Osteocyte (in vitro differentiated cells): ENCODE measurements at regions not wholly inside any gene's neighbourhood (a gene's known extent, or its start where the extent isn't known, plus 50 kb on each side); places are given as distances from the start of the nearest gene placed in this dataset.
"Not testable (repeated sequence)": the region's sequence is repeated elsewhere in the genome, so short reads cannot be mapped to it uniquely, and the experiment has no call there.

ENCODE experiments used
- DNase-seq: peaks from one replicate; pipeline ENCODE4 v3.0.0; 2021; ENCODE audit warnings: mixed read lengths; ENCODE audit not compliant: unreplicated experiment; ENCODE audit errors: extremely low spot score
- H3K27ac Mint-ChIP-seq: one replicate; pipeline ENCODE4 v1.8.0; 2021; ENCODE audit warnings: mild to moderate bottlenecking, mixed read lengths; ENCODE audit not compliant: unreplicated experiment
- H3K27me3 Mint-ChIP-seq: one replicate; pipeline ENCODE4 v1.8.0; 2021; ENCODE audit warnings: mixed read lengths; ENCODE audit not compliant: unreplicated experiment
- H3K36me3 Mint-ChIP-seq: one replicate; pipeline ENCODE4 v1.8.0; 2021; ENCODE audit warnings: mixed read lengths; ENCODE audit not compliant: unreplicated experiment
- H3K4me1 Mint-ChIP-seq: one replicate; pipeline ENCODE4 v1.8.0; 2021; ENCODE audit warnings: mixed read lengths; ENCODE audit not compliant: unreplicated experiment
- H3K4me3 Mint-ChIP-seq: one replicate; pipeline ENCODE4 v1.8.0; 2021; ENCODE audit warnings: mild to moderate bottlenecking, moderate library complexity, mixed read lengths; ENCODE audit not compliant: unreplicated experiment
- H3K9me3 Mint-ChIP-seq: one replicate; pipeline ENCODE4 v1.8.0; 2021; ENCODE audit warnings: mixed read lengths; ENCODE audit not compliant: unreplicated experiment
- TF ChIP-seq, protein P1 (sequence below): fragments of 200-600 bp; sonication (generic); IDR thresholded peaks from 2 replicates; pipeline ENCODE4 v1.5.0; 2021; ENCODE audit warnings: antibody characterized with exemption, mild to moderate bottlenecking, moderate library complexity

GRCh38 chr13:99730403-99730802 lies 229.1 kb downstream of the TM9SF2 start:
- Mint-ChIP-seq H3K4me1 (peaks cover 9% of the 10 kb centered on the region), H3K4me3 (no peak overlapping the region), H3K9me3 (no peaks in the 10 kb centered on the region), H3K27me3 (peaks cover 2% of the 10 kb centered on the region), H3K36me3 (no peaks in the 10 kb centered on the region), H3K27ac (peak overlapping the region; percentile 27)
- no peak for DNase-seq
- TF ChIP-seq, protein P1, sequence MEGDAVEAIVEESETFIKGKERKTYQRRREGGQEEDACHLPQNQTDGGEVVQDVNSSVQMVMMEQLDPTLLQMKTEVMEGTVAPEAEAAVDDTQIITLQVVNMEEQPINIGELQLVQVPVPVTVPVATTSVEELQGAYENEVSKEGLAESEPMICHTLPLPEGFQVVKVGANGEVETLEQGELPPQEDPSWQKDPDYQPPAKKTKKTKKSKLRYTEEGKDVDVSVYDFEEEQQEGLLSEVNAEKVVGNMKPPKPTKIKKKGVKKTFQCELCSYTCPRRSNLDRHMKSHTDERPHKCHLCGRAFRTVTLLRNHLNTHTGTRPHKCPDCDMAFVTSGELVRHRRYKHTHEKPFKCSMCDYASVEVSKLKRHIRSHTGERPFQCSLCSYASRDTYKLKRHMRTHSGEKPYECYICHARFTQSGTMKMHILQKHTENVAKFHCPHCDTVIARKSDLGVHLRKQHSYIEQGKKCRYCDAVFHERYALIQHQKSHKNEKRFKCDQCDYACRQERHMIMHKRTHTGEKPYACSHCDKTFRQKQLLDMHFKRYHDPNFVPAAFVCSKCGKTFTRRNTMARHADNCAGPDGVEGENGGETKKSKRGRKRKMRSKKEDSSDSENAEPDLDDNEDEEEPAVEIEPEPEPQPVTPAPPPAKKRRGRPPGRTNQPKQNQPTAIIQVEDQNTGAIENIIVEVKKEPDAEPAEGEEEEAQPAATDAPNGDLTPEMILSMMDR, result no peak

DNA sequence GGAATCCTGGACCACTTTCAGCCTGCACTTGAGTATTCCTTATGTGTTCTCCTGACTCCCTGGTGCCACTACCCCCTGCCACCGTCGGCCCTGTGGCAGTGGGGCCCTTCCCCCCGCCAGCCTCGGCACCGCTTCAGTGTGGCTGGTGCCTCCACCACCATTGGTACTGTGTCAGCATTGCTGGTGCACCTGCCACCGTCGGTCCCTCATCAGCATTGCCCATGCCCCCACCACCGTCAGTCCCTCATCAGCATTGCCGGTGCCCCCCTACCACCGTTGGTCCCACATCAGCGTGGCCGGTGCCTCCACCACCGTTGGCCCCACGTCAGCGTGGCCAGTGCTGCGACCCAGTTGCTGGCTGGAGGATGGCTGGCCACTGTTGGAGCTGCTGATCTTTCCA lies 228.5 kb downstream of the TM9SF2 start:
- TF ChIP-seq, protein P1, result no peak
- H3K36me3 Mint-ChIP-seq, result no peaks in the 10 kb centered on the region
- no peak overlapping the region for H3K27ac Mint-ChIP-seq
- no peak for DNase-seq
- no peaks in the 10 kb centered on the region for H3K9me3 Mint-ChIP-seq
- no peak overlapping the region for H3K4me3 Mint-ChIP-seq
- peaks cover 9% of the 10 kb centered on the region for H3K4me1 Mint-ChIP-seq
- H3K27me3 Mint-ChIP-seq, result peaks cover 2% of the 10 kb centered on the region

- not testable (repeated sequence) for H3K4me3 Mint-ChIP-seq, H3K9me3 Mint-ChIP-seq, H3K36me3 Mint-ChIP-seq
Measured at GRCh38 chr13:99727651-99728050, 226.4 kb downstream of the TM9SF2 start.

DNA sequence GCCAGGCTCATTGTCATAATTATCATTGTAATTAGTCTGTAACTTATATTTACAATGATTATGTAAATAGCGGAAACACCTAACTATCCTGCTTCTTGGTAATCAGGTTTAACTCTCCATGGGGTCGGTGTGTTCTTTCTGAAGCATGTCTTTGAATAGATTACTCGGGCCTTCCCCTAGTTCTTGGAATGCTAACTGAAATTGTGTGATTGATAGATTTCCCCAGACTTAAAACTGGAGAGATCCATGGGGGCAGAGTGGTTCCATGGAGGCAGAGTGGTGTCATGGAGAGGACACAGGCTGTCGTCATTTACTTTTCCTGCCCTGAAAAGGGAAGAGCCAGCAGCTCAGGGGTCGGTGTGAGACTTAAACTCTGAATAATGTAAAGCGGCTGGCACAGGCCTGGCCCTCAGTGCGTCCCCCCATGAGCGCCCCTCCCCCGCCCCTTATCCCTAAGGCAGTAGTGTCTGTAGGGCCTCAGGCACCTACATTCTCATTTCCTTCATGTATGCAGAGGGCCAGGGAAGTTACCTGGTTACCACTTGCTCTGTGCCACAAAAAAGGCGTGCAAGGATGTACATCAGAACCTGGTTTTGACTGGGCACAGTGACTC lies 225.1 kb downstream of the TM9SF2 start:
- no peak for DNase-seq
- no peaks in the 10 kb centered on the region for H3K9me3 Mint-ChIP-seq
- TF ChIP-seq, protein P1, result no peak
- H3K27me3 Mint-ChIP-seq, result no peaks in the 10 kb centered on the region
- no peak overlapping the region for H3K4me3 Mint-ChIP-seq
- H3K36me3 Mint-ChIP-seq, result no peaks in the 10 kb centered on the region
- no peak overlapping the region for H3K27ac Mint-ChIP-seq
- H3K4me1 Mint-ChIP-seq, result peaks cover 12% of the 10 kb centered on the region

More at GRCh38 chr13:99727651-99728050, 226.4 kb downstream of the TM9SF2 start:
- H3K27me3 Mint-ChIP-seq, H3K27ac Mint-ChIP-seq, H3K4me1 Mint-ChIP-seq, DNase-seq: not testable (repeated sequence)

DNA sequence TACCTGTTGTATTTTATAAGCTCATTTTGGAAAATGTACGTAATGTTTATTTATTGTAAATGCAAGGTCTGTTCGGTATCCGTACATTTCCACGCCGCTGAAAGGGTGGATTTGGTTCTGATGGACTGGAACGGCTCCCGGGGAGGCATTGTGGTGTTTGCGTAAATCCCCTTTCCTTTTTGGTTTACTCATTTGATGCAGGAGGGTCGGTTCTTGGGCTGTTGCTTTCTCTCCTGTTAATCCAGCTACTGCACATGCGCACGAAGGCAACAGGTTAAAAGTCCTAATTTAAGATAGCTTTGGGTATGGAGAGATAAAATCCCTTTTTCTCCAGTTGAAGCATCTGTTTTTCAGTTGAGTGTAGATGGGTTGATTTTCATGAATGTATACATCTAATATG lies 224.4 kb downstream of the TM9SF2 start:
- Mint-ChIP-seq H3K9me3 (no peaks in the 10 kb centered on the region), H3K4me1 (peaks cover 10% of the 10 kb centered on the region), H3K36me3 (no peaks in the 10 kb centered on the region), H3K27me3 (no peaks in the 10 kb centered on the region), H3K27ac (no peak overlapping the region), H3K4me3 (no peak overlapping the region)
- TF ChIP-seq, protein P1, result no peak
- DNase-seq, result no peak
